Muscle layer of duodenum (tissue), 2 donors: ENCODE measurements at regions not wholly inside any gene's neighbourhood (a gene's known extent, or its start where the extent isn't known, plus 50 kb on each side); places are given as distances from the start of the nearest gene placed in this dataset.

Experiments
- H3K27ac ChIP-seq: one replicate; pipeline ENCODE4 v1.7.0; 2013; ENCODE audit warnings: mild to moderate bottlenecking, low read length
- H3K27me3 ChIP-seq: one replicate; pipeline ENCODE4 v1.7.0; 2013; ENCODE audit warnings: low read depth, mild to moderate bottlenecking, control low read depth, low read length
- H3K36me3 ChIP-seq, 2 donors: one replicate each; pipeline ENCODE4 v1.7.0; 2013; ENCODE audit warnings: low read length in 2 of 2, control low read depth in 1 of 2, mild to moderate bottlenecking in 1 of 2; ENCODE audit not compliant: insufficient read depth in 2 of 2, control insufficient read depth in 1 of 2
- H3K4me1 ChIP-seq, 2 donors: one replicate each; pipeline ENCODE4 v1.7.0; 2013; ENCODE audit warnings: low read length in 2 of 2, mild to moderate bottlenecking in 2 of 2, control low read depth in 1 of 2, moderate library complexity in 1 of 2; ENCODE audit not compliant: insufficient read depth in 2 of 2, control insufficient read depth in 1 of 2
- H3K4me3 ChIP-seq, 2 donors: one replicate each; pipeline ENCODE4 v1.7.0; 2013; ENCODE audit warnings: low read length in 2 of 2, low read depth in 1 of 2, mild to moderate bottlenecking in 1 of 2
- H3K9me3 ChIP-seq, 2 donors: one replicate each; pipeline ENCODE4 v1.7.0; 2013; ENCODE audit warnings: low read length in 2 of 2, control low read depth in 1 of 2, mild to moderate bottlenecking in 1 of 2; ENCODE audit not compliant: control insufficient read depth in 1 of 2
- donor health status: healthy.

GRCh38 chr16:54564841-54565240, 278.3 kb upstream of the IRX3 start:
- Histone ChIP-seq H3K9me3 (no peaks in the 10 kb centered on the region), H3K36me3 (no peaks in the 10 kb centered on the region), H3K4me1 (no peaks in the 10 kb centered on the region), H3K27ac (no peak overlapping the region), H3K27me3 (no peaks in the 10 kb centered on the region), H3K4me3 (no peak overlapping the region)

DNA sequence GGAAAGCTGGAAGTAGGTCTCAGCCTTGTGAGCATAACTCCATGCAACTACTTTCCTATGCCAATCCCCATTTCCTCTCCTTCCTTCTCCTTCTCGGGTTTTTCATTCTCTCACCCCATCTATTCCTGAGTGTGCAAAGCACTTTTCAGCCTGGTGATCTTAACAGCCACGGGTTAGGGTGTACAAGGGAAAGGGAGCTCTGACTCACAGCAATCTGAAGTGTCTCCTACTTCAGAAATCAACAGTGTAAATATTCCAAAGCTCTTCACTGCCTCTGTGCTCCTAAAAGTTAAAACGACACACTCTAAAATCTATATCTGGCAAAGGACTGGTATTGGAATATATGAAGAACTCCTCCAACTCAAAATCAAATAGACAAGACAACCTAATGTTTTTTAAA, 268.0 kb upstream of the IRX3 start:
- no peaks in the 10 kb centered on the region for H3K27me3 ChIP-seq
- peaks cover 0 to 14% of the 10 kb centered on the region in 2 donors for H3K9me3 ChIP-seq
- no peaks in the 10 kb centered on the region for H3K36me3 ChIP-seq
- no peaks in the 10 kb centered on the region for H3K4me1 ChIP-seq
- H3K27ac ChIP-seq, result no peak overlapping the region
- no peak overlapping the region for H3K4me3 ChIP-seq

DNA sequence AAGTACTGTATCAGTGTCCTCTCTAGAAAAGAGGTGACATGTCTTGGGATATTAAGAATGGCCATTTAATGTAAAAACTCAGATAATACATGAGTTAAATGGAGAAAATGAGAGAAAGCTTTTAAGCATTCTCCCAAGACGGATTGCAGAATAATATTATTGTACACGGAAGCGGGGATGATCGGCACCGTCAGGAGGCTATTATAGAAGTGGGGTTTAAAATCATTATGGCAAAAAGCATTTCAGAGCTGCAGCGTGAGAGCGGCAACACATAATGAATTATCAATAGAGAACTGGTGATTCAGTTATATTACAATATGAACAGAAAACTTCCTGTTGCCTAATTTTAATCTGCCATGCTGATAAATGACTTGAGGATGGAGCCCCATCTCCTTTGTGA, 261.7 kb upstream of the IRX3 start:
- H3K4me3 ChIP-seq, result no peak overlapping the region
- H3K36me3 ChIP-seq, result no peaks in the 10 kb centered on the region
- H3K4me1 ChIP-seq, result no peaks in the 10 kb centered on the region
- no peak overlapping the region for H3K27ac ChIP-seq
- peaks cover 0 to 3% of the 10 kb centered on the region in 2 donors for H3K9me3 ChIP-seq
- no peaks in the 10 kb centered on the region for H3K27me3 ChIP-seq

GRCh38 chr16:54547052-54547451, 260.5 kb upstream of the IRX3 start:
- Histone ChIP-seq H3K4me3 (no peak overlapping the region), H3K9me3 (peaks cover 0 to 3% of the 10 kb centered on the region in 2 donors), H3K27ac (no peak overlapping the region), H3K4me1 (no peaks in the 10 kb centered on the region), H3K36me3 (no peaks in the 10 kb centered on the region), H3K27me3 (no peaks in the 10 kb centered on the region)

- Histone ChIP-seq H3K27me3 (no peaks in the 10 kb centered on the region), H3K4me3 (no peak overlapping the region), H3K9me3 (peaks cover 0 to under 1% of the 10 kb centered on the region in 2 donors), H3K27ac (no peak overlapping the region), H3K4me1 (no peaks in the 10 kb centered on the region), H3K36me3 (no peaks in the 10 kb centered on the region)
Measured at GRCh38 chr16:54546521-54546920, 259.9 kb upstream of the IRX3 start.

DNA sequence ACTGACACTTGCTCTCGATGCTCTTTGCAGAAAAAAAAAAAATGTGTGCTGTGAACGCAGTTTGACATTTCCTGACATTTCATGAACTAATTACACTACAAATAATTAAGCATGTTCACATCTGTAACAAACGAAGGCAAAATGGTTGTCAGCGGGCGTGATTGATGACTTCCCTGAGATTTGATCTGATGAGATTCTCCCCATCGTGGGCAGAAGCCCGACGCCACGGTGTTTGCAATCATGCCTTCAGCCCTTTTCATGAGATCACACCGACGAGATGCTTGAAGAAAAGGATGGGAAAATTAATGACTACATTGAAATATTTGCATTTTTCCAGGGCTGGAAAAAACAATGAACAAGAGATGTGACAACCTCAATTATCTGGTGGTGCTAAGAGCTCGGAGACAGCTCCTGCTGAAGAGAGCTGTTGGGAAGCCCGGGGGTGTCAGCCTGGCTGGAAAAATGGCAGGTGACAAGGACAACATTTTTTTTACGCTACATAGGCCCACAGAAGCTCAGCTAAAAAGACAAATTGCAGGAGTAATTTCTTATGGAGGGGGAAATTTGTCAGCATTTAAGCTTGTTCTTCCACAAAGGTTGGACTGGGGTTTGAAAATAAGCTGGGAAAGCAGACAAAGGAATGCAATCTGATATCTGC, 259.4 kb upstream of the IRX3 start:
- no peak overlapping the region for H3K4me3 ChIP-seq
- H3K27me3 ChIP-seq, result no peaks in the 10 kb centered on the region
- no peak overlapping the region for H3K27ac ChIP-seq
- no peaks in the 10 kb centered on the region for H3K36me3 ChIP-seq
- no peaks in the 10 kb centered on the region for H3K4me1 ChIP-seq
- H3K9me3 ChIP-seq, result no peaks in the 10 kb centered on the region

DNA sequence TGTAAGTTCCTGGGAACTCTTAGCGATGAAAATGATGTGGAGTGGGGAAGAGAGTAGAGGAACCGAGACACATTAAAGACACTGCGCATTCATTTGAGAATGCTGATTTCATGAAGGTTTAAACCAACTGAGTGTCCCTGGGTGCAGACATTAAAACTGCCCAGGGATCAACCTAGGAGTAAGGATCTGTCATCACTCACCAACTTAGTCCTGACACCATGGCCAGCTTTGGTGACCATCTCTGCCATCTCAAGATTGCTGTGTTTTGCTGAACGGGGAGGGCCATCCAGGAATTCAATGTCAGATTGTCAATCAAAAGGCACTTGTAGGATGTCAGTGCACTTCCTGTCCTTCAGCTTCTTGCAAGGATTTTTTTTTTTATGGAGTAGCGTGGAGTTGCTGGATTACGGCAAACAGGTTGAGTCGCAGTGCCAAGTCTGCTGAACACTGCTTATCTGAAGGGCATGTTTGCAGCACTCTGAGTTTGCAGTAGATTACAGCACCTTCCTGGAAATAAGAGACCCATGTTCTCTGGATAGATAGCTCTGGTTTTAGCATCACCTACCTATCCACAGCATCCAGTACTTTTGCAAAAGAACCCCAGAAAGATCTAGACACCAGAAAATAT, 258.1 kb upstream of the IRX3 start:
- H3K9me3 ChIP-seq, result no peaks in the 10 kb centered on the region
- no peak overlapping the region for H3K4me3 ChIP-seq
- no peaks in the 10 kb centered on the region for H3K4me1 ChIP-seq
- H3K27me3 ChIP-seq, result no peaks in the 10 kb centered on the region
- H3K36me3 ChIP-seq, result no peaks in the 10 kb centered on the region
- H3K27ac ChIP-seq, result no peak overlapping the region

DNA sequence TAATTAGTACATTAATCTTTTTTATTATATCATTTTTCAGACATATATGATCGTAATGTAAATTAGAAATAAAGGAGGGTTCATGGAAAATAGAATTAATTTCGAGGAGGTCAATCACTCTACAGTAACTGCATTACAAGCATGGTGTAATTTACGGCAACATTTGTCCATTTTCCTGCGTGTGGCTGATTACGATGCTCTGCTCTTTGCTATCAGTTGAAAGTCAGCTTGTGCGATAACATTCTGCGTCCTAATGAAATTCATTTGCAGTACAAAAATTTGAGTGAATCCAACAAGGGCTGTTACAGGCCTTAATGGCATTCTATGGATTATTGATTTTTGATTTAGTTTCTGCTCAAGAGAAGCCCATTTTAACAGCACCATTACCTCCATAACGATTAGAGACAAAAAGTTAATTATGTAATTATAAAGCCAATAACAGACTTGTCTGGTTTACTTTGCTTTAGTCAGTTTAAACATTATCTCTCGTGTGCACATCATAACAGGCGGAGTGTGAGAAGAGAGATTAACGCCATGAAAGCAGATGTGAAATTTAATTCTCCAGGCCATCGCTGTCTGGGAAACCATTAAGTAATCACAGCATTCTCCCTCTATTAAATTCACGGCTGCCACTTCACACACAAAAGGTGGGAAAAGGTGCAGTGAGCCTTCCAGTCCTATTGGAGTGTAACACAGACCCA, 256.4 kb upstream of the IRX3 start:
- Histone ChIP-seq H3K9me3 (no peaks in the 10 kb centered on the region), H3K4me1 (no peaks in the 10 kb centered on the region), H3K27ac (no peak overlapping the region), H3K27me3 (no peaks in the 10 kb centered on the region), H3K36me3 (no peaks in the 10 kb centered on the region), H3K4me3 (no peak overlapping the region)

- Histone ChIP-seq H3K27ac (no peak overlapping the region), H3K27me3 (no peaks in the 10 kb centered on the region), H3K4me1 (no peaks in the 10 kb centered on the region), H3K36me3 (no peaks in the 10 kb centered on the region), H3K9me3 (no peaks in the 10 kb centered on the region), H3K4me3 (no peak overlapping the region)
Measured at GRCh38 chr16:54540525-54541180, 254.1 kb upstream of the IRX3 start.

GRCh38 chr16:54538276-54538675, 251.7 kb upstream of the IRX3 start:
- Histone ChIP-seq H3K4me1 (no peaks in the 10 kb centered on the region), H3K27ac (no peak overlapping the region), H3K4me3 (no peak overlapping the region), H3K36me3 (no peaks in the 10 kb centered on the region), H3K27me3 (no peaks in the 10 kb centered on the region), H3K9me3 (peaks cover 0 to 1% of the 10 kb centered on the region in 2 donors)

DNA sequence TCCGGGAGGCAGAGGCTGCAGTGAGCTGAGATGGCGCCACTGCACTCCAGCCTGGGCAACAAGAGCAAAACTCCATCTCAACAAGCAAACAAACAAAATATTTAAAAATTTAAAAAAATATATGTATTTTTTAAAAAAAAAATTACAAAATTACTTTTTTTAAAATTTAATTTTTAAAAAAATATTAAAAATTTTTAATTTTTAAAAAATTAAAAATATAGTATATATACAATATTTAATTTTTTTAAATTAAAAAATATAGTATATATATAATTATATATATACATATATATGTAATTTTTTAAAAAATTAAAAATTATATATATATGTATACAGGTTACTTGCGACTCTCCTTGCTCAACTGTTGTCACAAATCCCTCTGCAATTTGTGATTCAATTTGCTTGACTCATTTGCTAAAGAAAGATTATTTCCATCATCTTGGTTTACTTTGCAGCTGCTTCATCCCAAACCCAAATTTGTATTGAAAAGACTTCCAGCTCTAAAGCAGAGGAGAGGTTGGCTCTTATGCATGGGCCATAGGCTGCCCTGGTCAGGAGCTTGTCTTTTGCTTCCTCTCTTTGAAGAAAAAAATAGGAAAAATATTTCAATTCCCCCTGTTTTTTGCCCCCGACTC, 247.4 kb upstream of the IRX3 start:
- no peak overlapping the region for H3K4me3 ChIP-seq
- H3K9me3 ChIP-seq, result peaks cover 0 to 22% of the 10 kb centered on the region in 2 donors

More for the DNA sequence above, 247.4 kb upstream of the IRX3 start:
- Histone ChIP-seq H3K27me3 (no peaks in the 10 kb centered on the region), H3K27ac (no peak overlapping the region), H3K36me3 (no peaks in the 10 kb centered on the region), H3K4me1 (no peaks in the 10 kb centered on the region)
